Common myeloid progenitor, CD34-positive (primary cell): ENCODE measurements at regions not wholly inside any gene's neighbourhood (a gene's known extent, or its start where the extent isn't known, plus 50 kb on each side); places are given as distances from the start of the nearest gene placed in this dataset.
"Not testable (repeated sequence)": the region's sequence is repeated elsewhere in the genome, so short reads cannot be mapped to it uniquely, and the experiment has no call there.

Experiments
- CTCF ChIA-PET: fragments of 350-600 bp; sonication (Branson Sonifier 250); formaldehyde crosslinking; loops from one replicate; lab custom pipeline; 2021; ENCODE audit warnings: antibody characterized with exemption; lab: Charles Lee
- POLR2A ChIA-PET: fragments of 350-600 bp; sonication (Branson Sonifier 250); formaldehyde crosslinking; loops from one replicate; lab custom pipeline; 2021; ENCODE audit warnings: antibody characterized with exemption; lab: Charles Lee
- DNase-seq, 3 donors: peaks; one replicate each; pipeline versions ENCODE4 v3.0.0 to v3.0.0-alpha.2; 2013
- H3K27ac ChIP-seq, 2 experiments: 1 replicate in 1 of 2; 2 replicates in 1 of 2; pipeline ENCODE4 v1.7.0; 2013; ENCODE audit warnings: inconsistent platforms in 2 of 2, low read length in 2 of 2, mild to moderate bottlenecking in 2 of 2, low read depth in 1 of 2, moderate library complexity in 1 of 2; ENCODE audit not compliant: severe bottlenecking in 2 of 2, insufficient read depth in 1 of 2, poor library complexity in 1 of 2
- H3K27me3 ChIP-seq, 5 experiments: replicated peaks in 2 of 5; 1 replicate in 3 of 5; 2 replicates in 2 of 5; pipeline versions ENCODE4 v1.6.1 to v1.7.0; 2013; ENCODE audit warnings: low read length in 4 of 5, mild to moderate bottlenecking in 2 of 5, moderate library complexity in 2 of 5, inconsistent platforms in 1 of 5; ENCODE audit not compliant: insufficient read depth in 5 of 5, control insufficient read depth in 4 of 5
- H3K36me3 ChIP-seq, 4 experiments: 1 replicate in 2 of 4; 2 replicates in 2 of 4; pipeline versions ENCODE4 v1.6.1 to v1.7.0; 2013; ENCODE audit warnings: low read length in 3 of 4, control low read depth in 1 of 4, mild to moderate bottlenecking in 1 of 4; ENCODE audit not compliant: control insufficient read depth in 4 of 4, insufficient read depth in 4 of 4
- H3K4me1 ChIP-seq, 4 experiments: 1 replicate in 3 of 4; 2 replicates in 1 of 4; pipeline versions ENCODE4 v1.6.1 to v1.7.1; 2013; ENCODE audit warnings: low read length in 3 of 4, mild to moderate bottlenecking in 3 of 4, control low read depth in 1 of 4, inconsistent platforms in 1 of 4, moderate library complexity in 1 of 4; ENCODE audit not compliant: control insufficient read depth in 4 of 4, insufficient read depth in 4 of 4; ENCODE audit errors: control extremely low read depth in 1 of 4
- H3K4me3 ChIP-seq, 7 experiments: 1 replicate in 4 of 7; 2 replicates in 3 of 7; pipeline versions ENCODE4 v1.5.1 to v1.7.0; 2013; ENCODE audit warnings: mild to moderate bottlenecking in 7 of 7, low read length in 6 of 7, moderate library complexity in 6 of 7, inconsistent platforms in 2 of 7, low read depth in 2 of 7, control low read depth in 1 of 7; ENCODE audit not compliant: insufficient read depth in 4 of 7, control insufficient read depth in 1 of 7; ENCODE audit errors: extremely low read depth in 1 of 7
- H3K9me3 ChIP-seq, 5 experiments: 1 replicate in 4 of 5; 2 replicates in 1 of 5; pipeline versions ENCODE4 v1.6.1 to v1.7.1; 2013; ENCODE audit warnings: low read length in 4 of 5, mild to moderate bottlenecking in 2 of 5, inconsistent platforms in 1 of 5, low read depth in 1 of 5, moderate library complexity in 1 of 5; ENCODE audit not compliant: control insufficient read depth in 4 of 5, insufficient read depth in 2 of 5; ENCODE audit errors: control extremely low read depth in 1 of 5
- WGBS: methylation state at CpG from one replicate; pipeline ENCODE4 v1.1.5; 2013; ENCODE audit not compliant: insufficient coverage; 5-methylcytosine and 5-hydroxymethylcytosine counted together

- WGBS = no CpG with 5 or more reads among the region's 1 CpG
- H3K27me3 ChIP-seq = no peaks in the 10 kb centered on the region
- H3K27ac ChIP-seq = no peak overlapping the region
- POLR2A ChIA-PET = interaction anchor here (0.6 kb wide), 1 partner anchor 1417 kb away, joined by 5 read pairs; no protein-coding TSS in a partner anchor
- CTCF ChIA-PET = interaction anchor here (1.2 kb wide), 1 partner anchor 53 kb away, joined by 3 read pairs; no protein-coding TSS in a partner anchor
- H3K4me1 ChIP-seq = peaks cover 0 to 17% (median 13%) of the 10 kb centered on the region in 4 experiments
- H3K9me3 ChIP-seq = no peaks in the 10 kb centered on the region
- no peak for DNase-seq
- no peak overlapping the region for H3K4me3 ChIP-seq
- no peaks in the 10 kb centered on the region for H3K36me3 ChIP-seq
Measured at GRCh38 chr14:89674240-89674639, 257.2 kb upstream of the FOXN3 start.

GRCh38 chr14:89673512-89674225, 256.6 kb upstream of the FOXN3 start:
- no peaks in the 10 kb centered on the region for H3K27me3 ChIP-seq
- ChIA-PET POLR2A (interaction anchor here (0.5 to 0.6 kb wide), 2 partner anchors 50 to 1416 kb away, joined by 3 to 5 read pairs; no protein-coding TSS in a partner anchor), CTCF (interaction anchor here (0.7 to 1.2 kb wide), 2 partner anchors 241 to 639 kb away, joined by 3 read pairs; no protein-coding TSS in a partner anchor)
- WGBS = 73% methylated on average over 5 of the region's 6 CpGs
- H3K9me3 ChIP-seq = no peaks in the 10 kb centered on the region
- no peak overlapping the region for H3K4me3 ChIP-seq
- peak in 1 of 3 donors; percentile 10 for DNase-seq
- H3K27ac ChIP-seq = no peak overlapping the region
- no peaks in the 10 kb centered on the region for H3K36me3 ChIP-seq
- H3K4me1 ChIP-seq = peaks cover 0 to 23% (median 19%) of the 10 kb centered on the region in 4 experiments

GRCh38 chr14:89672636-89673511, 255.8 kb upstream of the FOXN3 start:
- H3K4me1 ChIP-seq = peaks cover 3 to 31% (median 23%) of the 10 kb centered on the region in 4 experiments
- CTCF ChIA-PET = interaction anchor here (0.7 to 1.2 kb wide), 2 partner anchors 242 to 638 kb away, joined by 3 read pairs; no protein-coding TSS in a partner anchor
- peak in 2 of 3 donors; percentile 34 to 54 for DNase-seq
- no peaks in the 10 kb centered on the region for H3K9me3 ChIP-seq
- no peaks in the 10 kb centered on the region for H3K36me3 ChIP-seq
- no peaks in the 10 kb centered on the region for H3K27me3 ChIP-seq
- POLR2A ChIA-PET = interaction anchor here (0.5 kb wide), 2 partner anchors 50 to 54 kb away, joined by 3 read pairs; no protein-coding TSS in a partner anchor
- H3K4me3 ChIP-seq = no peak overlapping the region
- H3K27ac ChIP-seq = no peak overlapping the region
- 64% methylated on average over 7 of the region's 17 CpGs for WGBS

- WGBS = 0% methylated on average over 8 of the region's 11 CpGs
- DNase-seq = peak; percentile 84 to 95 (median 93)
- H3K36me3 ChIP-seq = no peaks in the 10 kb centered on the region
- H3K9me3 ChIP-seq = peaks cover 0 to 2% (median 0%) of the 10 kb centered on the region in 5 experiments
- ChIA-PET POLR2A (interaction anchor here (0.8 to 1.2 kb wide), 3 partner anchors 33 to 247 kb away, joined by 3 read pairs; no protein-coding TSS in a partner anchor), CTCF (interaction anchor here (0.8 to 2.5 kb wide), 9 partner anchors 11 to 240 kb away, joined by 3 to 7 read pairs (median 4); no protein-coding TSS in a partner anchor)
- no peaks in the 10 kb centered on the region for H3K27me3 ChIP-seq
- peak overlapping the region in 1 of 2 experiments; percentile 27 for H3K27ac ChIP-seq
- peaks cover 3 to 32% (median 23%) of the 10 kb centered on the region in 4 experiments for H3K4me1 ChIP-seq
- peak overlapping the region in 3 of 7 experiments; percentile 20 for H3K4me3 ChIP-seq
Measured at GRCh38 chr14:89669193-89669592, 252.2 kb upstream of the FOXN3 start.

GRCh38 chr14:89667983-89668382, 250.9 kb upstream of the FOXN3 start:
- Histone ChIP-seq H3K4me1 (peaks cover 3 to 32% (median 23%) of the 10 kb centered on the region in 4 experiments), H3K9me3 (peaks cover 0 to 2% (median 0%) of the 10 kb centered on the region in 5 experiments), H3K27me3 (no peaks in the 10 kb centered on the region), H3K36me3 (no peaks in the 10 kb centered on the region), H3K27ac (no peak overlapping the region), H3K4me3 (no peak overlapping the region)
- 81% methylated on average over 7 of the region's 7 CpGs for WGBS
- no peak for DNase-seq
- POLR2A ChIA-PET = interaction anchor here (0.6 kb wide), 1 partner anchor 15 kb away, joined by 4 read pairs; no protein-coding TSS in a partner anchor
- CTCF ChIA-PET = interaction anchor here (1.3 to 2.5 kb wide), 4 partner anchors 10 to 103 kb away, joined by 3 to 7 read pairs (median 4); no protein-coding TSS in a partner anchor

GRCh38 chr14:89665300-89666081, 248.5 kb upstream of the FOXN3 start:
- H3K27ac ChIP-seq, H3K36me3 ChIP-seq, H3K4me3 ChIP-seq, CTCF ChIA-PET, H3K27me3 ChIP-seq, POLR2A ChIA-PET, DNase-seq, H3K9me3 ChIP-seq: not testable (repeated sequence)
- WGBS = 97% methylated on average over 5 of the region's 7 CpGs
- peaks cover 3 to 24% (median 19%) of the 10 kb centered on the region in 4 experiments for H3K4me1 ChIP-seq
